ENCODE measurements at regions not wholly inside any gene's neighbourhood (a gene's known extent, or its start where the extent isn't known, plus 50 kb on each side); places are given as distances from the start of the nearest gene placed in this dataset.
"Not testable (repeated sequence)": the region's sequence is repeated elsewhere in the genome, so short reads cannot be mapped to it uniquely, and the experiment has no call there.

GRCh38 chr10:32217216-32217615 lies 129.7 kb downstream of the EPC1 start:
- no peak for DNase-seq (ENCODE audit: low read depth)

GRCh38 chr10:32213838-32214237 lies 133.1 kb downstream of the EPC1 start:
- DNase-seq (ENCODE audit: low read depth) = not testable (repeated sequence)

- DNase-seq (ENCODE audit: low read depth) = no peak
Measured at GRCh38 chr10:32211046-32211363, 136.0 kb downstream of the EPC1 start.

GRCh38 chr10:32210306-32211045 lies 136.5 kb downstream of the EPC1 start:
- no peak for DNase-seq (ENCODE audit: low read depth)

GRCh38 chr10:32208005-32208404 lies 139.0 kb downstream of the EPC1 start:
- DNase-seq (ENCODE audit: low read depth) = not testable (repeated sequence)

GRCh38 chr10:32207544-32207943 lies 139.4 kb downstream of the EPC1 start:
- peak; percentile 37 for DNase-seq (ENCODE audit: low read depth)

GRCh38 chr10:32205670-32206069 lies 141.3 kb downstream of the EPC1 start:
- no peak for DNase-seq (ENCODE audit: low read depth)

GRCh38 chr10:32204606-32205005 lies 142.4 kb downstream of the EPC1 start:
- no peak for DNase-seq (ENCODE audit: low read depth)

- no peak for DNase-seq (ENCODE audit: low read depth)
Measured at GRCh38 chr10:32199714-32200394, 143.6 kb upstream of the KIF5B start.

GRCh38 chr10:32197423-32197822 lies 141.2 kb upstream of the KIF5B start:
- no peak for DNase-seq (ENCODE audit: low read depth)

GRCh38 chr10:32190890-32191491 lies 134.8 kb upstream of the KIF5B start:
- DNase-seq (ENCODE audit: low read depth) = no peak

- DNase-seq (ENCODE audit: low read depth) = no peak
Measured at GRCh38 chr10:32189400-32190084, 133.3 kb upstream of the KIF5B start.

GRCh38 chr10:32188601-32189000 lies 132.4 kb upstream of the KIF5B start:
- not testable (repeated sequence) for DNase-seq (ENCODE audit: low read depth)

GRCh38 chr10:32187686-32188085 lies 131.5 kb upstream of the KIF5B start:
- no peak for DNase-seq (ENCODE audit: low read depth)

- DNase-seq (ENCODE audit: low read depth) = not testable (repeated sequence)
Measured at GRCh38 chr10:32183652-32184051, 127.4 kb upstream of the KIF5B start.

GRCh38 chr10:32182476-32182875 lies 126.3 kb upstream of the KIF5B start:
- no peak for DNase-seq (ENCODE audit: low read depth)

- DNase-seq (ENCODE audit: low read depth) = no peak
Measured at GRCh38 chr10:32180390-32181280, 124.4 kb upstream of the KIF5B start.

GRCh38 chr10:32179836-32180235 lies 123.6 kb upstream of the KIF5B start:
- DNase-seq (ENCODE audit: low read depth) = no peak

GRCh38 chr10:32177594-32177993 lies 121.4 kb upstream of the KIF5B start:
- DNase-seq (ENCODE audit: low read depth) = not testable (repeated sequence)

GRCh38 chr10:32175629-32176028 lies 119.4 kb upstream of the KIF5B start:
- DNase-seq (ENCODE audit: low read depth) = no peak

GRCh38 chr10:32174349-32174893 lies 118.2 kb upstream of the KIF5B start:
- no peak for DNase-seq (ENCODE audit: low read depth)

All from stimulated activated CD8-positive, alpha-beta memory T cell treated with anti-CD3 and anti-CD28 coated beads, Interleukin-7, amount 100 ng/mL, for 24 hours (primary cell).